ENCODE measurements at regions not wholly inside any gene's neighbourhood (a gene's known extent, or its start where the extent isn't known, plus 50 kb on each side); places are given as distances from the start of the nearest gene placed in this dataset. TPM values are rescaled to one million over a fixed set of nuclear protein-coding genes. Genes with fewer than 3 reads are reported as not detected.

GRCh38 chr5:157911568-157911967 lies 52.6 kb upstream of the CLINT1 start:
- no peak for DNase-seq

Small RNAs in the stretch of these regions (small RNA-seq; reads per million reads assigned to genes)
- gene AC091979.2 (ENCODE audit: low replicate concordance), result not detected
- 0.39 reads per million, percentile 64 among the genes with 10 or more reads in this experiment for gene RNU2-48P (ENCODE audit: low replicate concordance)

Data from tongue (tissue), 2 donors.